Stimulated activated CD8-positive, alpha-beta memory T cell treated with anti-CD3 and anti-CD28 coated beads, Interleukin-4, amount 100 ng/mL, for 4 hours (primary cell): ENCODE measurements at regions not wholly inside any gene's neighbourhood (a gene's known extent, or its start where the extent isn't known, plus 50 kb on each side); places are given as distances from the start of the nearest gene placed in this dataset.
"Not testable (repeated sequence)": the region's sequence is repeated elsewhere in the genome, so short reads cannot be mapped to it uniquely, and the experiment has no call there.

Experiments
- DNase-seq, 2 donors: peaks; one replicate each; pipeline ENCODE4 v3.0.0-alpha.2; 2020; ENCODE audit warnings: low read depth in 2 of 2, low spot score in 1 of 2

DNA sequence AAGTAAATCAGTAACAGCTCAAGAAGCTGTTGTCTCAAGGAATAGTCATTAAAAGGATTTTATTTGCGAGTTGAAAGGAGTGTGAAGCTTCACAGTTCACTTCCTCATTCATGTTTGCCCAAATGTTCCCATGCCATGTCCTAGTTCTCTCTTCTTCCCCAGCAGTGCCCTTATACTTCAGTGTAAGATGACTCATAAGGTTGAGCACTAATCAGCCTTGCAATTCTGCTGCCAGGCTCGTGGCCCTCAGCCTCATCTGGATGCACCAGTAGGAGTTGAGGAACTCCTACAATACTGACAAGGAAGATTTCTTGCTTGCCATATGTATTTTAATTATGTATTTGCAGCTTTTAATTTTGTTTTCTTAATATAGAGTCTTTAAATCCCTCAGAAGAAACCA is 1980.4 kb downstream of the SUCLG1 start:
- no peak for DNase-seq

- DNase-seq = no peak
These were observed 1983.0 kb downstream of the SUCLG1 start for GRCh38 chr2:82476094-82476493.

- no peak for DNase-seq
These were observed 2030.8 kb downstream of the SUCLG1 start for GRCh38 chr2:82428251-82428650.

GRCh38 chr2:82412021-82412420 is 2047.1 kb downstream of the SUCLG1 start:
- no peak for DNase-seq

DNA sequence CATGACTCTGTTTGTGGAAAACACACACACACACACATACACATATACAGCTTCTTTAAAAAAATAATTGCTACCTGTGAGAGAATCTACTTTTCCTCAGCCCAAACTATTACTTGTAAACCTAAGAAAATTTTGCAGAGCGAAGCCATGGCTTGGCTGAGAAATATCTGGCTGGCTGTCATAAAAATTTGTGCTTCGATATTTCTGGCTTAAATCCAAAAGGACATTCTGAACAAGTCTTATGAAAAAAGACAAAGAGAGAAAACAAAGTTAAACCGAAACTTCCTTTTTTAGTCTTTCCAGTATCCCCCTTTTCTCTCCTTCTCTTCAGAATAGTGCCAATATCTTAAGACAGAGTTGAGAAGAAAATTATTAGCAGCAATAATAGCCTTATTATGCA is 2048.0 kb downstream of the SUCLG1 start:
- DNase-seq = no peak

GRCh38 chr2:82395531-82395930 is 2063.5 kb downstream of the SUCLG1 start:
- DNase-seq = no peak

GRCh38 chr2:82391386-82391785 is 2067.7 kb downstream of the SUCLG1 start:
- DNase-seq = no peak

DNA sequence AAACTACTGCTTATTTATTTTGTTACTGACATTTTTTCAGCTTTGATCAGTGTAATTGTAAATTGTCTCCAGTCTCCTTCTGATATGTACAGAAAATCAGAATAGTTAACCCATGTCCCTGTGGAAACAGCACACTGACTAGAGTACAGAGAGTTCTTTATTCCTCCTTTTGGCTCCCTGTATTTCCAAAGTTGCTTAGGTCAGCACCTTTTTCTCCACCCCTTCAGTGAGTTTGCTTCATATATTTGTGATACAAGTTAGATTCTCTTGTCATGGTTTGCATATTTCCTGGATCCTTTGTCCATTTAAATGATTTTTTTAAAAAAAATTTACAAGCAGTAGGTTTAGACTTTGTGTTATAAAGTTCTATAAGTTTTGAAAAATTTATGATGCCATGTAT is 2051.1 kb upstream of the LRRTM1 start:
- no peak for DNase-seq

- DNase-seq = no peak
These were observed 2041.4 kb upstream of the LRRTM1 start for GRCh38 chr2:82345910-82346309.

DNA sequence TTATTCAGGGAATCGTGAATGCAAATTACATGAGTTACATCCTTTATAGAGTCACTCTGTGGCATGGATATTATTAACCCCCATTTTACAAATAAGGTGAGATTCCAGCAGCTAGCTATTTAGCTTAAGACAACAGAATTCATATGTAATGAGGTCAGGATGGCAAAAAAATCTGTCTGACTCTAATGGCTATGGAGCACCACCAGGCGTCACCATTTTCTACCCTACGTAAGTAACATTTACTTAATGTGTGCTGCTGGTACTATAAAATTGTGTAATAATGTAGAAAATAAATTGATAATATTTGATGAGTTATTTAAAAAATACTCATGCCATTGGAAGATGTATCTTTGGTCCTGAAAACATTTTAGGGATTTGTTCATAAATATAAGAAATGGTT is 2040.1 kb upstream of the LRRTM1 start:
- no peak for DNase-seq

GRCh38 chr2:82342356-82342755 is 2037.8 kb upstream of the LRRTM1 start:
- no peak for DNase-seq

DNA sequence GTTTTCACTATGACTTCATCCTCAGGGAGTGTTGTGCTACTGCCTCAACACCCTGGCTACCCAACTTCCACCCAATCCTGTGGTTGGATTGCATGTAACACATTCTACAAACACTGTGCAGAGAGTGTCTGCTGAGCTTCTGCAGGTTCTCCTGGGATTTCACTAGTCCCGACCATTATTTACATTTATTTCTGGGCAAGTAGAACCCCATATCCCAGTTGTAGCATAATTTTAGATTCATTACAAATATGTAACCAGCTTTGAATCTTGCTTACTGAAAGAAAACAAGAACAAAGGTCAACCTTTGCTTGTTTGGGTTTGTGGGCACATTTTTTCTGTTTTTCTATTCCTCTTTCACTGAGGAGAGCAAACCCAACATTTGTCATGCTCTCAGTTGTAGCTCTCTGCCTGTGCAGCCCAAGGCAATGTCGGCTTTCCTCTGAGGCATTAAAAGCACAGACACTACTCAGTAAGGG is 2036.1 kb upstream of the LRRTM1 start:
- DNase-seq = no peak

GRCh38 chr2:82339805-82340204 is 2035.3 kb upstream of the LRRTM1 start:
- DNase-seq = no peak

DNA sequence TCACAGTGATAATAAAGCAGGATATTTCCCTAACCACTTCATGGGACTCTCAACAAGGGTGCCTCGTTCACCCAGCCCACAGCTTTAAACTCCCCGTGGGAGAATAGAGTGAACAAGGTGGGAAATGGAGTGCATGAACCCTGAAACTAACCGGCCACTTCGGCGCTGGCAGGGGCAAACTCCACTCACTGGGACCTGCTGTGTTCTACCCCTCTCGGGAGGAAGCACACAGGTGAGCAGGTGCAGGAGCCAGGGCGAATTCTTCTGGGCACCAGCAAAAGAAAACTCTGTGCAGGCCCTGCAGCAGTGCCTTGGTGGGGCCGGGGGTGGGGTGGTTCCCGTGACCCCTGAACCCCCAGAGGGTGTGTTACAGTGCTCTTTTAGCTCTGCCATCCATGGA is 2029.1 kb upstream of the LRRTM1 start:
- DNase-seq = no peak

GRCh38 chr2:82330155-82330554 is 2025.6 kb upstream of the LRRTM1 start:
- no peak for DNase-seq

- not testable (repeated sequence) for DNase-seq
These were observed 2021.7 kb upstream of the LRRTM1 start for GRCh38 chr2:82326180-82326767.

GRCh38 chr2:82320296-82320695 is 2015.7 kb upstream of the LRRTM1 start:
- no peak for DNase-seq

- DNase-seq = no peak
These were observed 2012.5 kb upstream of the LRRTM1 start for GRCh38 chr2:82317012-82317411.

DNA sequence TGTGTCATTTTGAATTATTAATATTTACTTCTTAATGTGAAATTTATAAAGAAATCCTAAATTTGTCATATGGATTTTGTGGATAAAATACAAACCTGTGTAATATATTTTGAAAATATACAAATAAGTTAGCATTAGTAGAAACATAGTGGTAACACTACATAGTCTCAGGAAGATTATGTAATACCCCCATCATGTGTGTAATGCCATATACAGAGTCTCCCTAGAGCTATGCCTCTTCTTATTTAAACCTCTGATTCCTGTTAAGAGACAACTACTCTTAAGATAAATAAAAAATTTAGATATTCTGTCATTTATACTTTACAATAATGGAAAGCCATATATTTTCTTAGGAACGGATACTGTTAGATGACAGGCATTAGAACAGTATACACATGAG is 2012.0 kb upstream of the LRRTM1 start:
- DNase-seq = no peak

- DNase-seq = no peak
These were observed 2010.4 kb upstream of the LRRTM1 start for GRCh38 chr2:82314836-82315472.

- DNase-seq = no peak
These were observed 2003.0 kb upstream of the LRRTM1 start for GRCh38 chr2:82307511-82307910.

DNA sequence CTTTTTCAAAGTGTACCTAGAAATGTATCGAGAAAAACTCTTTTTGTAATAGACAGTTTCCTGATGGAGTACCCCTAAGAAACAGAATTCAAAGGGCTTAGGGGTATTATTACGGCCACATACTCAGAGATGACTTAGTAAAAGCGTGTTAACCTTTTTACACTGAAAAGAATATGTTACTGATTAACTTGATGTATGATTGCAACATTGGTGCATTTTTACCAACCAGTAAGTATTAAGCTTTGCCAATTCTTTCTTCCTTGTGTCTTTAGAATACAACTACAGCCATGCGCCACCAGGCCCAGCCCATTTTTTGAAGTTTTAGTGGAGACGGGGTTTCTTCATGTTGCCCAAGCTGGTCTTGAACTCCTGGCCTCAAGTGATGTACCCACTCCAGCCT is 1997.0 kb upstream of the LRRTM1 start:
- no peak for DNase-seq

GRCh38 chr2:82289446-82289845 is 1984.9 kb upstream of the LRRTM1 start:
- no peak for DNase-seq
